ENCODE measurements at regions not wholly inside any gene's neighbourhood (a gene's known extent, or its start where the extent isn't known, plus 50 kb on each side); places are given as distances from the start of the nearest gene placed in this dataset.
"Not testable (repeated sequence)": the region's sequence is repeated elsewhere in the genome, so short reads cannot be mapped to it uniquely, and the experiment has no call there.

GRCh38 chr2:57450170-57450569 lies 596.4 kb upstream of the VRK2 start:
- DNase-seq, result no peak

- DNase-seq, result no peak
These were observed 594.0 kb upstream of the VRK2 start for GRCh38 chr2:57452634-57453033.

GRCh38 chr2:57453945-57454344 lies 592.7 kb upstream of the VRK2 start:
- no peak for DNase-seq

GRCh38 chr2:57460396-57461276 lies 586.0 kb upstream of the VRK2 start:
- DNase-seq, result no peak

- no peak for DNase-seq
These were observed 585.0 kb upstream of the VRK2 start for GRCh38 chr2:57461624-57462023.

GRCh38 chr2:57465067-57465466 lies 581.5 kb upstream of the VRK2 start:
- DNase-seq, result no peak

GRCh38 chr2:57465967-57466366 lies 580.6 kb upstream of the VRK2 start:
- DNase-seq, result no peak

GRCh38 chr2:57475391-57475790 lies 571.2 kb upstream of the VRK2 start:
- DNase-seq, result no peak

GRCh38 chr2:57479981-57480380 lies 566.6 kb upstream of the VRK2 start:
- DNase-seq, result no peak

- DNase-seq, result no peak
These were observed 558.5 kb upstream of the VRK2 start for GRCh38 chr2:57488061-57488460.

- DNase-seq, result no peak
These were observed 555.9 kb upstream of the VRK2 start for GRCh38 chr2:57490741-57491140.

- DNase-seq, result no peak
These were observed 555.4 kb upstream of the VRK2 start for GRCh38 chr2:57491213-57491612.

- not testable (repeated sequence) for DNase-seq
These were observed 552.6 kb upstream of the VRK2 start for GRCh38 chr2:57493966-57494365.

- DNase-seq, result peak; percentile 1
These were observed 549.0 kb upstream of the VRK2 start for GRCh38 chr2:57497489-57498096.

GRCh38 chr2:57504787-57505186 lies 541.8 kb upstream of the VRK2 start:
- no peak for DNase-seq

- no peak for DNase-seq
These were observed 537.4 kb upstream of the VRK2 start for GRCh38 chr2:57509189-57509588.

GRCh38 chr2:57510704-57511103 lies 535.9 kb upstream of the VRK2 start:
- DNase-seq, result no peak

- no peak for DNase-seq
These were observed 531.2 kb upstream of the VRK2 start for GRCh38 chr2:57515366-57515765.

- DNase-seq, result no peak
These were observed 529.8 kb upstream of the VRK2 start for GRCh38 chr2:57516698-57517340.

- no peak for DNase-seq
These were observed 523.3 kb upstream of the VRK2 start for GRCh38 chr2:57523304-57523703.

GRCh38 chr2:57527685-57528084 lies 518.9 kb upstream of the VRK2 start:
- no peak for DNase-seq

GRCh38 chr2:57528499-57528898 lies 518.1 kb upstream of the VRK2 start:
- no peak for DNase-seq

- no peak for DNase-seq
These were observed 512.2 kb upstream of the VRK2 start for GRCh38 chr2:57534358-57534757.
